Right cardiac atrium (tissue), 5 donors: ENCODE measurements at regions not wholly inside any gene's neighbourhood (a gene's known extent, or its start where the extent isn't known, plus 50 kb on each side); places are given as distances from the start of the nearest gene placed in this dataset.

Source experiments
- ATAC-seq, 2 donors: fragments of 200-7000 bp; cut with Tn5 transposase; one replicate each; pipeline versions ENCODE4 v1.8.0 to v1.9.1; 2020; ENCODE audit warnings: moderate library complexity in 2 of 2, mild to moderate bottlenecking in 1 of 2
- DNase-seq, 3 donors: peaks; one replicate each; pipeline ENCODE4 v3.0.0-alpha.2; 2020
- H3K27ac ChIP-seq: one replicate; pipeline ENCODE4 v1.5.1; 2013; ENCODE audit warnings: mild to moderate bottlenecking, low read length, control low read depth, moderate library complexity
- H3K27me3 ChIP-seq: one replicate; pipeline ENCODE4 v1.6.1; 2013; ENCODE audit not compliant: control insufficient read depth, insufficient read depth
- H3K4me1 ChIP-seq: one replicate; pipeline ENCODE4 v1.6.1; 2013; ENCODE audit warnings: low read length; ENCODE audit not compliant: control insufficient read depth, insufficient read depth
- H3K4me3 ChIP-seq: one replicate; pipeline ENCODE4 v1.5.1; 2013; ENCODE audit warnings: low read length, control low read depth
- H3K9me3 ChIP-seq: one replicate; pipeline ENCODE4 v1.6.1; 2013; ENCODE audit warnings: low read length; ENCODE audit not compliant: control insufficient read depth
- WGBS: extraction: QIAGEN DNeasy Blood & Tissue Kit; methylation state at CpG from one replicate; pipeline ENCODE4 v1.1.7; 2013; 5-methylcytosine and 5-hydroxymethylcytosine counted together
- intact Hi-C, 4 donors: fragments of 100-400 bp; cut with DNase I; formaldehyde crosslinking; loops; one replicate each; pipeline versions ENCODE4 v1.11.0 to v1.14.0; 2022 to 2023
- donor health status: healthy with polysubstance abuse.
- donor health status: DM: no; HTN: yes; CAD: no.
- donor health status: DM: no; HTN: no; CAD: no.
- donor health status: DM: no; HTN: yes; CAD: no; lungs with severe emphysema.
- donor health status: DM: yes; HTN: yes; CAD: no.

DNA sequence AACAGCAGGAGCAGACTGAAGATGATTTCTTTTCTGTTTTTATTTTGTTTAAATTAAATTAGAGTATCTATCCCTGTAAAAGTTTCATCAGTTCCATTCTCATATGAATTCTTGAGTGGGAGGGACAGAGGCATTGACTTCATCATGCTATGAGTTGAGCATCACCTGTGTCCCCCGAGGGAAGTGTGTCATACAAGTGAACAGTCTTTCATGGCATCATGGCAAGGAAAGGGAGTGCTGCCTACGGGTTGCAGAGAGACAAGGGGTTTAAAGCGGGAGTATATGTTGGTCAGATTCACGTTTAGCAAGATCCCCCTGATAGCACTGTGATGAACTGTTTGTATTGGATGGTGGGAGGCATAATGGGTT lies 52.7 kb upstream of the HIF1A start:
- no peaks in the 10 kb centered on the region for H3K9me3 ChIP-seq
- no peak for ATAC-seq
- DNase-seq: no peak

DNA sequence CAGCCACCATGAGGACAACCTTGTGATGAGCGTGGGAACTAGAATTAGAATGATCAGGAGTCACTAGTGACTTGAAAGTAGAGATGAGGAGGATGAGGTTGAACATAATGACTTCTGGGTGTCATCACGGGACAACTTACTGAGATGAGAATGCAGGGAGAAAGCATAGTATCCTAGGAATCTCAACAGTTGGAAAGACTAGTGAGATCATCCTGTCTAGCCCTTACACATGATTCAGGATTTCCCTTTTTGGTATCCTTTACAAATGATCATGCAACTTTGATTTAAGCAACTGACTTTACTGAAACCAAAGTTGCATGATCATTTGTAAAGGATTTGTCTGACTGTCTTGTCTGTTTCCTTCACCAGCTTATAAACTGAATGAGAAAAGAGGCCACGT lies 51.8 kb upstream of the HIF1A start:
- no peak for ATAC-seq
- no peaks in the 10 kb centered on the region for H3K4me1 ChIP-seq
- H3K27me3 ChIP-seq: no peaks in the 10 kb centered on the region
- 93% methylated on average over 3 of the region's 3 CpGs for WGBS
- H3K4me3 ChIP-seq: no peak overlapping the region
- DNase-seq: no peak
- H3K9me3 ChIP-seq: no peaks in the 10 kb centered on the region
- intact Hi-C loops: no loop called here
- no peak overlapping the region for H3K27ac ChIP-seq

More for the DNA sequence above, 52.7 kb upstream of the HIF1A start:
- no peaks in the 10 kb centered on the region for H3K27me3 ChIP-seq
- H3K4me1 ChIP-seq: no peaks in the 10 kb centered on the region
- no peak overlapping the region for H3K27ac ChIP-seq
- 96% methylated on average over 4 of the region's 4 CpGs for whole genome bisulfite sequencing
- H3K4me3 ChIP-seq: no peak overlapping the region
- intact Hi-C loops: no loop called here

DNA sequence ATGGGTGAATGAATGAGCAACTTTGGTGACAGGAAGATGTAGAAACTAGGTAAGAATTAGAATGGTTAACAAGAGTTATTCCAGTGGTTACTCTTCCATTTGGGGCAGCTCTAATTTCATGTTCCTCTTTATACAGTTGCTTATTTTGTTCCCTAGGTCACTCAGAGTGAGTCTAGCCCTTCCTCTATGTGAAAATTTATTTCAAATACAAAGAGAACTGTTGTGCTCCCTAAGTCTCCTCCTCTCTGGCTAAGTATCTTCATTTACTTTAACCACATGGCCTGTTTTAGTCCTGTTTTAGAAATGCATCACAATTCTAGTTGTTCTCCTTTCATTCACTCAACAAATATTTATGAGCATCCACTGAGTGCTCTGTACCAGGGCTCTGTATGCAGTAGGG lies 51.1 kb upstream of the HIF1A start:
- Histone ChIP-seq H3K4me3 (no peak overlapping the region), H3K4me1 (no peaks in the 10 kb centered on the region), H3K27me3 (no peaks in the 10 kb centered on the region), H3K9me3 (no peaks in the 10 kb centered on the region), H3K27ac (no peak overlapping the region)
- no peak for ATAC-seq
- DNase-seq: no peak
- intact Hi-C loops: no loop called here

DNA sequence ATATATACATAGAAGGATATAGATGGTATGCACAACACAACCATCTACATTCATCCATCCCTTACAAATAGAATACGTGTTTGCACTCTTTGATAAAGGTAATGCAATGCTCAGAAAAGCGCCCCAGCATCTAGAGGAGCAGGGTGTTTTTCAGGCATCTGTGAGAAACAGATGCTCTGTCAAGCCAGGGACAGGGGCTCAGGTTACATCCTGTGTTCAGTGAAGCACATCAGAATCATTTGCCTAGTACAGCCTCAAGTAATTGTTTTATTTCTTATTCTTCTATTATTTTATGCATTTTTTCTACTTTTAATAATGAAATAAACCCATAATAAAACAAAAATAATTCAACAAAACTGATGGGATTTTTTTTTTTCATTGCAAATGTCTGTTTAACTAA lies 50.5 kb upstream of the HIF1A start:
- Histone ChIP-seq H3K4me3 (no peak overlapping the region), H3K27ac (no peak overlapping the region), H3K27me3 (no peaks in the 10 kb centered on the region), H3K4me1 (no peaks in the 10 kb centered on the region), H3K9me3 (no peaks in the 10 kb centered on the region)
- 44% methylated on average over 2 of the region's 2 CpGs for WGBS
- intact Hi-C loops: no loop called here
- ATAC-seq: no peak
- no peak for DNase-seq

DNA sequence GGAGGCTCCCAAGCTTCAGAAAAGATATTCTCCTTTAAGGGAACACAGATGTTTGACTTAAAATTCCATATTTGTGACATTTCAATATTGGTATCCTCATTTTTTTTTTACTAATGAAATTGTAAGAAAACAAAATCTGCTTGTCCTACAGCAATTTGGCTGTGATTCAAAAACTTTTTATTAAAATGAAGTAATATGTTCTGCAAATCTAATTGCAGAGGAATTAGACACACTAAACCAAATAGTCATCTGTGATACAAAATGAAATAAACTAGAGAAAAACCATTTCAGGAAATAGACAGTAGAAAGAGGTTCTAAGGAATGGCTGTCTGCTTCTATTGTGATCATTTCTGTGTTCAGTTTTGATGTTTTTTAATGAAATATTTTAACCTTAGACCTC lies 50.1 kb upstream of the HIF1A start:
- Histone ChIP-seq H3K27ac (no peak overlapping the region), H3K4me3 (no peak overlapping the region), H3K4me1 (no peaks in the 10 kb centered on the region), H3K27me3 (no peaks in the 10 kb centered on the region), H3K9me3 (no peaks in the 10 kb centered on the region)
- intact Hi-C loops: no loop called here
- DNase-seq (no peak), ATAC-seq (no peak)
